NCI-H524 (cell line): ENCODE measurements at regions not wholly inside any gene's neighbourhood (a gene's known extent, or its start where the extent isn't known, plus 50 kb on each side); places are given as distances from the start of the nearest gene placed in this dataset.
"Not testable (repeated sequence)": the region's sequence is repeated elsewhere in the genome, so short reads cannot be mapped to it uniquely, and the experiment has no call there.

Source experiments
- DNase-seq, 2 experiments: peaks; one replicate each; lab custom pipeline; 2025; lab: John Stamatoyannopoulos, UW

DNA sequence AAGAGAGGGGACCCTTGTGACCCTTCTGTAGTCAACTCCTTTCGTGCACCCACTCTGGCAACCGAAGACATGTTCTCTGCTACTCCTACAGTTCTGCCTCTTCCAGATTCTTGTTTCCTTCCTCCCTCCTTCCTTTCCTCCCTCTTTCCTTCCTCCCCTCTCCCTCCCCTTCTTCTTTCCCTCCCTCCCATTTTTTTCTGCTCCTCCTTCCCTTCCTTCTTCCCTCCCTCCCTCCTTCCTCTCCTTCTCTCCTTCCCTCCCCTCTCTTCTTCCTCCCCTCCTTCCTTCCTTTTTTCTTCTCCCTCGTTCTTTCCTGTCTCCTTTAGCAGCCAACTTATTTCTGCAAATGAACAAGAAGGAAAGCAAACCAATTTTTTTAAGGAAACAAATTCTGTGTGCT is 111.5 kb downstream of the NPTX2 start:
- DNase-seq: no peak

DNA sequence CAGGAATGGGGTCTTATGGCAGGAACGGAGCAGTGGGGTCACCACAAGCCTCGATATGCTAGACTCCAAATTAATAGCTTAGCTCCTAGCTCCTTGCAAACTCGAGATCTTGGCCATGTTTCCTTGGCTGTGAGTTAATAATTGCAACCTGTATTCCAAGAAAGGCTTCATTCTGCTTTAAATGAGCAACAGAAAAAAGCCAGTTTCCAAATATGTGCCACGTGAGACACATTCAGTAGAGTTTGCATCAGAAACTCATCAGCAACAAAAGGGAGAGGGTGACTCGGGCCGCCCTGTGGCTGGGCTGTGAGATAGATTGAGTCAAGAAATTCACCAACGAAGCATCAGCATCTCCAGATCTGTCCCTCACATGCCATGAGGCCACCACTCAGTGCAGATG is 112.0 kb downstream of the NPTX2 start:
- no peak for DNase-seq

DNA sequence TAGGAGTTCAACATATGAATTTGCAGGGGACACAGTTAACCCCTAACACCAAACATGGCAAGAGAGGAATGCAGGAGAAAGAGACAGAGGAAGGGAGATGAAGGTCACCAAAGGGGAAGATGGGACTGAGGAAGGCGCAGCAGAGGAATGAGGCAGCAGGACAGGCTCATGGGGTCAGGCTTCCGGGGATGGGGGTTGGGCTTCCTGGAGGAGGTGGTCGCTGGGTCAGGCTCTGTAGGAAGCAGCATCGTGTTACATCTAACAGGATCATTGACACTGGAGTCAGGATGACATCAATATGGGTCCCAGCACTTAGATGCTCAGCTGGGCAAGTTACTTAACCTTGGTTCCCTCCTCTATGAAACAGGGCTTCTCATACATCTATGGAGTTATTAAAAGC is 113.2 kb downstream of the NPTX2 start:
- DNase-seq: no peak

DNA sequence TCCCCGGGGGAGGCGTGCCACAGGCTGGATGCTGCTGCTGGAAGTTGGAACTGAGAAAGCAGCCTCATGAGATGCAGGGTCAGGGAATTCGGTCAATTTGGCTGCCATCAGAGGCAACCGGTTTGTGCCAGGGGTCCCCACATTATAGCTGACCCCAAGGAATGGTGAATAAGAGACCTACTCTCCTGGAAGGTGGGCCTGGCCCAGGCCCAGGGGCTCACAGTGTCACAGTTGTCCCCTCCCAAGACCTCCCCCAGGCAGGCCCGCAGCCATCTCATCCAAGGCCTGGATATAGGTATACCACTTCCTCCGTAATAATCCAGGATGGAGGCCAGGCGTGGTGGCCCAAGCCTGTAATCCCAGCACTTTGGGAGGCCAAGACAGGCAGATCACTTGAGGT is 114.6 kb downstream of the NPTX2 start:
- no peak for DNase-seq

DNA sequence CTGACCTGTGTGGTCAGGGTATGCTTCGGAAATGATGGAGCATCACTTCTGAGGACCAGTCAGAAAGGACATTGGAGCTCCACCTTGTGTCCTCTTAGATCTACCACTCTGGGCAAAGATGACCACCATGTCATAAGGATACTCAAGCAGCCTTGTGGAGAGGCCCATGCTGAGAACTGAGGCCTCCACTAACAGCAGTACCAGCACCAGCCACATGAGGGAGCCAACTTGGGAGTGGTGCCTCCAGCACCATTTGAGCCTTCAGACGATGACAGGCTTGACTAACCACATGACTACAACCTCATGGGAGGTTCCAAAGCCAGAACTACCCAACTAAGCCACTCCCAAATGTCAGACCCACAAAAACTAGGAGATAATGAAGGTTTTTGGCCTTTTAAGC is 116.0 kb downstream of the NPTX2 start:
- peak; percentile 21 to 55 for DNase-seq

DNA sequence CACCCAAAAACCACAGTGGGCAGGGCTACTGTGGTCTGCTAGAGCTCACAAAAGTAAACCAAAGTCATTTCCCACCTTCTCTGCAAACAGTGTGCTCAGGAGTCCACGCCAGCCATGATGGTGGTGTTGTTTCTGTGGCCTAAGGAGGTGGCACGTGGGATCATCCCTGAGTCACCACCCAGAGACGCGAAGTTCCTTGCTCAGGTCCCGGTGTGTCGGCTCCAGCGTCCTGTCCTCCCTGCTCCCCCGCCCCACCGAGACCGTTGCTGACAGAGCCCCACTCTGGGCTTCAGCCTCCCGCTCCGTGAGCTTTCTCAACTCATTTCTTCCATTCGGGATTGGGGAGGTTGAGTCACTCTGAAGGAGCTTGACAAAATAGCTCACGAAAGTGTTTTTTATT is 118.7 kb downstream of the NPTX2 start:
- DNase-seq: no peak

DNA sequence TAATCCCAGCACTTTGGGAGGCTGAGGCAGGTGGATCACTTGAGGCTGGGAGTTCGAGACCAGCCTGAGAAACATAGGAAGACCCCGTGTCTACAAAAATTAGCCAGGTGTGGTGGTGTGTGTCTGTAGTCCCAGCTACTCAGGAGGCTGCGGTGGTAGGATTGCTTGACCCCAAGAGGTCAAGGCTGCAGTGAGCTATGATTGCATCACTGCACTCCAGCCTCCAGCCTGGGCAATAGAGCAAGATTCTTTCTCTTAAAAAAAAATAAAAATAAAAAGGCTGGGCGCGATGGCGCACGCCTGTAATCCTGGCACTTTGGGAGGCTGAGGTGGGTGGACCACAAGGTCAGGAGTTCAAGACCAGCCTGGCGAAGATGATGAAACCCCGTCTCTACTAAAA is 119.4 kb downstream of the NPTX2 start:
- DNase-seq: not testable (repeated sequence)

DNA sequence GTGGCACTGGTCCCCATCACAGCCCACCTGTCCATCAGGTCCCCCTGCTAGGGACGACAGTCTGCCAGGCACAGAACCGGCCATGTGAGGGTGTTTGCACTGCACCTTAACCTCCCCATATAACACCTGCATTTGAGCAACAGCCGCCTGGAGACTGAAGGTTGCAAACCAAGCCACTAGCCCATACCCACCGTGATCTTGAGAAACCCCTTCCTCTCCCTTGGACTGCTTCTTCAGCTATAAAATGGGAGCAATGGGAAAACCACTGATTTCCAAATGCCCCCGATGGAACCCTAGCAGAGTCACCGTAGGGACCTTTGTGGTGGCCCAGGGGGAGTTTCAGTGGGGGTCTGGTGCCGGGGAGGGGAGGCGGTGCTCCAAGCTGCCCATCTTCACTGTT is 120.1 kb downstream of the NPTX2 start:
- DNase-seq: no peak

DNA sequence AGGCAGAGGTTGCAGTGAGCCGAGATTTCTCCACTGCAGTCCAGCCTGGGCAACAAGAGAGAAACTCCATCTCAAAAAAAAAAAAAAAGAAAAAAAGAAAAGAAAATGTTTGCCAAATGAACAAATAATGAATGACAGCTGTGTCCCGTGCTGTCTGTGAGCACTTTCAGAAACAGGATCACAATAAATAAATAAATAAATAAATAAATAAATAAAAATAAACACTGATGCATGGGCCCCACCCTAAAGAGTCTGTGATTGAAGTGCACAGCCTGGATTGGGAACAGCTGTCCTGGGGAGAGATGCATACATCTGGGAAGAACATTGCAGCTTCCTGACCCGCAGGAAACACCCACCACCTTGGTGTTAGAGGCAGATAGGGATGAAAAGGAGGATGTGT is 123.6 kb downstream of the NPTX2 start:
- DNase-seq: no peak

DNA sequence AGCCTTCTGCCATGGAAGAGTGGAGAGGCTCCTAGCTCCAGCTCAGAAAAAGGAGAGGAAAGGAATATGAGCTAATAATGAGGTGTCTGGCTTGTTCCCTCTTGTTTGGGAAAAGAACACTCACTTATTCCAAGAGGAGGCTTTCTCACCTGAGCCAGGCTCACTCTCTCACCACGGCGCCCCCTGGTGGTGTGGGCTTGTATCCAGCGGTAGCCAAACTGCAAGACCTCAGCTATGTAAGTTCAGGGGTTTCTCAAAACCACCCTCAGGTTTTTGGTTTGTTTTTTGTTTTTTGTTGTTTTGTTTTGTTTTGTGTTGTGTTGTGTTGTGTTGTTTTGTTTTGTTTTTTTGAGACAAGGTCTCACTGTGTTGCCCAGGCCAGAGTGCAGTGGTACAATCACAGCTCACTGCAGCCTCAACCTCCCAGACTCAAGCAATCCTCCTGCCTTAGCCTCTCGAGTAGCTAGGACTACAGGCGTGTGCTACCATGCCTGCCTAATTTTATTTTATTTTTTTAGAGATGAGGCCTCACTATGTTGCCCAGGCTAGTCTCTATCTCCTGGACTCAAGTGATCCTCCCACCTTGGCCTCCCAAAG is 124.0 kb downstream of the TMEM130 start:
- DNase-seq: peak; percentile 13 to 66

DNA sequence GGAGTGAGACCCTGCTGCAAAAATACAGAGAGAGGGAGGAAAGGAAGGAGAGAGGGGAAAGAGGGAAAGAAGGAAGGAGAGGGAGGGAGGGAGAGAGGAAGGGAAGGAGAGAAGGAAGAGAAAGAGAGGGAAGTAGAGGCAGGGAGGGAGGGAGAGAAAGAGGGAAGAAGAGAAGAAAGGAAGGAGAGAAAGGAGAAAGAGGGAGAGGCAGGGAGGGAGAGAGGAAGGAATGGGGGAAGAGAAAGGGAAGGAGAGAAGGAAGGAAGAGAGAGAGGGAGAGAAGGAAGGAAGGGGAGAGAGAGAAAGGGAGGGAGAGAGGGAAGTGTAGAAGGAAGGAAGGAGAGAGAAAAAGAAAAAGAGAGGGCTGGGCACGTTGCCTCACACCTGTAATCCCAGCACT is 121.7 kb downstream of the TMEM130 start:
- DNase-seq: no peak

DNA sequence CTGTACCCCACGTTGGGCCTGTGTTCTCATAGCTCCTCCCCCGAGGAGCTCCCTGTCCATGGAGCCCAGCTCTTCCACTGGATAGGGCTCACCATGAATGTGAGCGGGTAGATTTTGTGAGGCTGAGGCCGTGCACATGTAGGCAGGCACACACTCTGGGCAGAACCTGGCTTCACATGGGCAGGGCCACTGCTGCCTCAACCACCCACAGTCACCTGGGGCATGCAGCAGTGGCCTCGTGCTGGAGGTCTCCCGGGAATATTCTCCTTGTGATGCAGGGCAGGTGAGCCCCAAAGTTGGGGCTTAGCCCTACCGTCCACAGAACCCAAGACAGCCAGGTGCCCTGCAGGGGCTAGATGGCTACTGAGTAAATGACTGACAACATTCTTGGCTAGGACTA is 116.6 kb downstream of the TMEM130 start:
- DNase-seq: no peak

DNA sequence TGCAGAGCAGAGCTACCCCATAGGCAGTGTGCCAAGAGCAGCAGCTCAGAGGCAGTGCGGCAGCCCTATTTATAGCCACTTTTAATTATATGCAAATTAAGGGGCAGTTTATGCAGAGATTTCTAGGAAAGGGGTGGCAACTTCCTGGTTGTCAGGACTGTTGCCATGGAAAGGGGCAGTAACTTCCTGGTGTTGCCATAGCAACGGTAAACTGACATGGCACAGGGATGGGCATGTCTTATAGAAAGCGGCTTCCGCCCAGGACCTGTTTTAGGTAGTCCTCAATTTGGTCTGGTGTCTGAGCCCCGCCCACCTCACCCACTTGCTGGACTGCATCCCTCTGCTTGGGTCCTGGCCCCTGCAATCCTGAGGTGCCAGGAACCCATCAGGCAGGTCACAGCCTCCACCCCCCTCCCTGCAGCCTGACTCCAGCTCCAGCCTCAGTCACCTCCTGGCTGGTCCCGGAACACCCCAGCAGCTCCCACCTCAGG is 115.8 kb downstream of the TMEM130 start:
- DNase-seq: peak; percentile 46 to 64

DNA sequence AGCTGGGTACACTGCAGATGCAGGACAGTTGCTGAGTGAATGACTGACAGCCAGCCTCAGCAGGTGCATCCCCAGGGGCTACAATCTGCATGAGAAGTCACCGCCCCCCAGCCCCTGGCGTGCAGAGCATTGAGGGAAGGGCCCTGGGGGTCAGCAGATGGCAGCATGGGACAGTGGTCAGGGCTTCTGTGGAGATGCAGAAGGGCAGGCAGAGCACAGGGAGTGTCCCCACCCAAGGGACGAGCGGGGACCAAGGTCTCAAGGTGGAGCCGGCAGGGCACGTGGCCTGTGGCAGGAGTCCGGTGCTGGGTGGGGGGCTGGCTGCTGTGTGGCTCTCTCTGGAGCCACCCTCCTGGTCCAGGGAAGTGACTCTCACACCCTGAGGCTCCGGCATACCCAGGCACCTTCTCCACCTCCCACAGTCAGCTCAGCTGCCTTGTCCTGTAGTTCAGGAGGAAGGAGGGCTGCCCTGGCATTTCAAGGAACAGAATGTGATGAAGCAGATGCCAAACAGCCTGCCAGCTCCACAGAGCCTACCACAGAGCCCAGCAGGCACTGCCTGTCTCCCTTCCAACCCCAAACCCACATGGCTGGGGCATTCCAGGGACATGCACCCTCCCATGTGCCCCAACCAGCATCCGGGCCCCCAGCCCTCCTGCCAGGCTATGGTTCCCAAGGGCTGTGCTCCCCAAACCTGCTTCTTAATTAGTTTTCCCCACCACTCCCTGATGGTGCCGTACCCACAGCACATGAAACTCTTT is 114.5 kb downstream of the TMEM130 start:
- DNase-seq: peak; percentile 34 to 73

DNA sequence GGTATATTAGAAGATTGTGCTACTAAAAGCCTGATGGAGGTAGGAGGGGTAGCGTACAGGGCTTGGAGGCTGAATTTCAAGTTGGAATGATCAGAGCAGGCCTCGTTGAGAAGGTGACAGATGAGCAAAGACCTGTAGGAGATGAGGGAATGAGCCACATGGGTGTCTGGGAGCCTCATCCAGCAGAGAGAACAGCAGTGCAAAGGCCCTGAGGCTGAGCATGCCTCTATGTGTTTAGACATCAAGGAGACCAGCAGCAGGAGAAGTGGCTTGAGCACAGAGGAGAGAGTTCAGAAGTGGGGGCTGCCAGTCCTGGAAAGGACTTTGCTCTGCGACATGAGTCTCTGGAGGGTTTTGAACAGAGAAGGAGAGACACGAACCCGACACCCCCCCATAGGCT is 111.7 kb downstream of the TMEM130 start:
- DNase-seq: no peak

DNA sequence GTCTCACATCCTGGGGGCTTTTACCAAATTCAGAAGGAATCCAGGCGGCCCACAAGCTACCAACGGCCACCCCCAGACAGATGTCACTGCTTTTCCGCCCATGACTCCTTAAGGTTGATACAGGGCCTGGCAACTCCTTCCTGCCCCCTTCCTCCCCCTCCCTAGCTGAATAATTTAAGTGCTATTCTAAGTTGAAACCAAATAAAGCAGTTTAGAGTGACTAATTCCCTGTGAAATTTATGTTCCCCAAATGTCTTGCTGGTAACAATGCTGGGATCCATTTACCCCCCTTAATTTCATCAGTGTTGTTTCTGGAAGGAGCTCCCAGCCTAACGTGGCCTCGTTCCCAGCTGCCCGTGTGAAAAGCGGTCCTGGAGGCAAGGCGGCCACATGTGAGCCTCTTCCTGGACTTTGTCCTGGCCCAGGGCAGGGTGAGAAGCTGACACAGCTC is 109.6 kb downstream of the TMEM130 start:
- no peak for DNase-seq

DNA sequence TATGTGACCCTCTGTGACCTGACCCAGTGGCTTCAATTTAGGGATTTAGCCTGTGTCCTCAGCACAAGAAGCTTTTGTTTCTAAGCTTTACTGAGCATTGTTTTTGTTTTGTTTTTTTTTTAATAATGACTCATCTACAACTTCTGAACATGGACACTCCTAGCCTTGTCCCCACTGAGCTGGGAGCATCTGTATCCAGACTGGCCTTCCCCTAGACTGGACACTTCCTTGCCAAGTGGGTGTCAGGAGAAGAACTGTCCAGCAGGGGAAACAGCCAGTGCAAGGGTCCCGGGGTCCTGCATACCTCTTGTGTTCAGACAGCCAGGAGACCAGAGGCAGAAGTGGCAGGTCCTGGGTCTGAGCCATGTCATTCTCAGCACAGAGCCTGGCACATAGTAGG is 108.6 kb downstream of the TMEM130 start:
- no peak for DNase-seq

DNA sequence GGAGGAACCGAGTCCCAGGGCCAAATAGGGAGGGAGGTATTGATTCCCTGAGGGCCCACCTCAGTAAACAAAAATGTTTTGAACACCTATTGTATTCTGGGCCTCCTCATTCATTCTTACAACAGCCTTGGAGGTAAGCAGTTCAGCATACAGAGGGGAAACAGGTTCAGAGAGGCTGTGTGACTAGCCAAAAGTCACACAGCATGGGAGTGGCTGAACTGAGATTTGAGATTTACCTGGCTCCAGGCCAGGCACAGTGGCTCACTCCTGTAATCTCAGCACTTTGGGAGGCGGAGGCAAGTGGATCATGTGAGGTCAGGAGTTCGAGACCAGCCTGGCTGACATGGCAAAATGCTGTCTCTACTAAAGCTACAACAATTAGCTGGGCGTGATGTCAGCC is 107.2 kb downstream of the TMEM130 start:
- no peak for DNase-seq

DNA sequence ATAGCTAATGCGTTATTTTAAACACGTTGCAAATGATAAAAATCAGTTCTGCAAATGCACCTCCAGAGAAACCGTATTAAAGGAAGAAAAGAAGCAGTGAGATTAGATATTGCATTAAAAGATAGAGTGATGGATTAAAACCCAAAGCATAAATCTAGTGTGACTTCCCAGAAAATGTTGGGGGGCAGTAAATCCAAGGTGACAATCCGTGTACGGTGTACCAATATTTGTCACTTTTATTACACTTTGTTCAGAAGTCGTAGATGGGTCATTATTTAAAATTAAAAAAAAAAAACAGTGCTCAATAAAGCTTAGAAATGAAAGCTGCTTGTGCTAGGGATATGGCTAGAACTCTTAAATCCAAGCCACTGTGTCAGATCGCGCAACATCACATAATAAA is 106.4 kb downstream of the TMEM130 start:
- no peak for DNase-seq

DNA sequence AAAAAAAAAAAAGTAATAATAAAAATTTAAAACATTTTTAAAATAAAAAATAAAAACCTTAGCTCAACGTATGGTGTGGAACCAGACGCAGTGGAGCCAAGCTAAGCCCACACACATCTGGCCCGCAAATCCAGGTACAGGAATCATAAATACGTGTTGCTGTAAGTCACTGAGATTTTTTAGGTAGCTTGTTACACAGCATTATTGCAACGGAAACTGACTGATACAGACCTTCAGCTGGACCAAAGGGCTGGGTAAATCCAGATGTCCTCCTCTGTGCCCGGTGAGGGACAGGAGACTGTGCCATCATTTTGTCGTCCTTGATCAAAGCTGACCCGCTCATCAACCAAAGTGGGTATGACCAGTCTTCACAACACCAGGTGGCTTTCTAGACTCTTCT is 104.9 kb downstream of the TMEM130 start:
- no peak for DNase-seq

DNA sequence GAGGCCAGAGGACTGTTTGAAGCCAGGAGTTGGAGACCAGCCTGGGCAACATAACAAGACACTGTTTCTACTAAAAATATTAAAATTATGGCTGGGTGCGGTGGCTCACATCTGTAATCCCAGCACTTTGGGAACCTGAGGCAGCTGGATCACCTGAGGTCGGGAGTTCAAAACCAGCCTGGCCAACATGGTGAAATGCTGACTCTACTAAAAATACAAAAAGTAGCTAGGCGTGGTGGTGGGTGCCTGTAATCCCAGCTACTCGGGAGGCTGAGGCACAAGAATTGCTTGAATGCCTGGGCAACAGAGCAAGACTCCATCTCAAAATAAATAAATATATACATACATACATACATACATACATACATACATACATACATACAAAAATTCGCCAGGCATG is 99.7 kb downstream of the TMEM130 start:
- DNase-seq: not testable (repeated sequence)

DNA sequence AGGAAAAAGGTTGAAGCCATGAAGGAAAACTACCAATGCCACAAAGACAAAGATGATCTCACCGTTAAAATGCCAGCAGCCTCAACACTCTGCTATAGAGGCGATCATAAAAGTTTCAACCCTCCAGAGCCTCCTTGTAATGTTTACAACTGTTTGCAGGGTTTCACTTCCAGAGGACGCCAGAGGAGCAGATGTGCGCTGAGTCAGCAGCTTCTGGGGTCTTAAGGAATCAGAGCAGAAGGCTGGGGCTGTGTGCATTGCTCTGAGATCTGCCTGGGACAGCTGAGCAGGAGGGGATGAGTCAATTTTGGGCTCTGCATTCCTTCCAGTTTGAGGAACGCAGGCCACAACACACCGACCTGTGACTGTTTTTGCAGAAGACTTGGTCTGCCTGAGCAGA is 98.3 kb downstream of the TMEM130 start:
- DNase-seq: peak; percentile 54 to 82

DNA sequence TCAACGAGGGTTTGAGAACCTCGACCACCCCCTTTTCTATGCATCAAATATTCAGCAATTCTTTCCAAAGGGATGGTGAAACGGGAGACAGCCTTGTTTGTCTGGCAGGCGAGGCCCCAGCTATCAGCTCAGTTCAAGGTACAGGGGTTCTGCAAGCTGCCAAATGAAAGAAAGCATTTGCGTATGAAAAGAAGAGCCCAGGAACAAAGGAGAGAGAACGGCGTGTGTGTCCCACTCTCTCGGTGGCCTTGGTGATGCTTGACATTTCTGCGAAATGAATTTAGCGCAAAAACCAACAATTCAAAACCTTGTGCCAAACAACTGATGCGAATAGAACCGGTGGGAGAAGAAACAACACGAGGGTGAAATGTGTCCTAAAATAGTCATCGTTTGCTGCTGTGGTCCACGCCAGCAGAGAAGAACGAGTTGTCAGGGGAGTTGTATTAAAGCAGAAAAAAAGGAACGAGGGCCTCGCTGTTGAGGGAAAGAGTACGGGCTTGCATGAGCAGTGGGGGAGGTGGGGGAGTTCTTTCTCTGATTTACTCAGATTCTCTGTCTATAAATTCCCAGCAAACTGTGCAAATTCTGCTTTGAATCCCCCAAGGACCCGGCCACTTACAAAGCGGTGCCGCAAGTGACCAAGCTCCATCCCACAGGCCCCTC is 97.7 kb downstream of the TMEM130 start:
- no peak for DNase-seq
